ENCODE measurements at regions not wholly inside any gene's neighbourhood (a gene's known extent, or its start where the extent isn't known, plus 50 kb on each side); places are given as distances from the start of the nearest gene placed in this dataset.

- TF ChIP-seq CTCF (conservative IDR thresholded peaks at IDR 0.05): no peak
- TF ChIP-seq EZH2 (IDR thresholded peaks at IDR 0.05; ENCODE audit: low read depth): no peak
Observed at GRCh38 chr10:78346721-78347120, 313.1 kb downstream of the RPS24 start.

Data from PC-9 (cell line).